ENCODE measurements at regions not wholly inside any gene's neighbourhood (a gene's known extent, or its start where the extent isn't known, plus 50 kb on each side); places are given as distances from the start of the nearest gene placed in this dataset.

DNA sequence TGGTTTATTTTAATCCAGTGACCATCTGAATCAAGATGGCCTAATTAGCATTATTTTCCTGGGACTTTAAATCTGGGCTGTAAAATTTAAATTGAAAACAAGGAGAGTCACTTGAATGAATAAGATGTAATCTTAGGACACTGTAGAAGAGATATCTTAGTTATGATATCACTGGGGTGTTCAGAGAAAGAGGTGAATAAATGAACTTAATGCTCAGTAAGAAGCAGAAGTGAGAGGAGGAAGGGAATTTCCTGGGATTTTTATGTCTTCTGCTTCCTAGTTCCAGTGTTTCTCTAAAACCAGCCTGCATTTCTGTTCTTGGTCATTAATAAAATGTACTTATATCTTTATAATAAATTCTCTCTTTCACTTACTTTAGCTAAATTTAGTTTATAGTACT is 136.8 kb upstream of the PTPRK start:
- no peak overlapping the region for H3K4me3 Mint-ChIP-seq (ENCODE audit: unreplicated experiment)
- no peaks in the 10 kb centered on the region for H3K9me3 Mint-ChIP-seq (ENCODE audit: unreplicated experiment)
- H3K27me3 Mint-ChIP-seq (ENCODE audit: unreplicated experiment), result no peaks in the 10 kb centered on the region
- H3K4me1 Mint-ChIP-seq (ENCODE audit: low read depth, unreplicated experiment), result no peaks in the 10 kb centered on the region
- TF ChIP-seq, protein P1, sequence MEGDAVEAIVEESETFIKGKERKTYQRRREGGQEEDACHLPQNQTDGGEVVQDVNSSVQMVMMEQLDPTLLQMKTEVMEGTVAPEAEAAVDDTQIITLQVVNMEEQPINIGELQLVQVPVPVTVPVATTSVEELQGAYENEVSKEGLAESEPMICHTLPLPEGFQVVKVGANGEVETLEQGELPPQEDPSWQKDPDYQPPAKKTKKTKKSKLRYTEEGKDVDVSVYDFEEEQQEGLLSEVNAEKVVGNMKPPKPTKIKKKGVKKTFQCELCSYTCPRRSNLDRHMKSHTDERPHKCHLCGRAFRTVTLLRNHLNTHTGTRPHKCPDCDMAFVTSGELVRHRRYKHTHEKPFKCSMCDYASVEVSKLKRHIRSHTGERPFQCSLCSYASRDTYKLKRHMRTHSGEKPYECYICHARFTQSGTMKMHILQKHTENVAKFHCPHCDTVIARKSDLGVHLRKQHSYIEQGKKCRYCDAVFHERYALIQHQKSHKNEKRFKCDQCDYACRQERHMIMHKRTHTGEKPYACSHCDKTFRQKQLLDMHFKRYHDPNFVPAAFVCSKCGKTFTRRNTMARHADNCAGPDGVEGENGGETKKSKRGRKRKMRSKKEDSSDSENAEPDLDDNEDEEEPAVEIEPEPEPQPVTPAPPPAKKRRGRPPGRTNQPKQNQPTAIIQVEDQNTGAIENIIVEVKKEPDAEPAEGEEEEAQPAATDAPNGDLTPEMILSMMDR (IDR thresholded peaks at IDR 0.05; ENCODE audit: partially characterized antibody, unreplicated experiment), result no peak
- DNase-seq, result no peak
- no peaks in the 10 kb centered on the region for H3K36me3 Mint-ChIP-seq (ENCODE audit: unreplicated experiment)
- H3K27ac Mint-ChIP-seq (ENCODE audit: unreplicated experiment), result no peak overlapping the region

DNA sequence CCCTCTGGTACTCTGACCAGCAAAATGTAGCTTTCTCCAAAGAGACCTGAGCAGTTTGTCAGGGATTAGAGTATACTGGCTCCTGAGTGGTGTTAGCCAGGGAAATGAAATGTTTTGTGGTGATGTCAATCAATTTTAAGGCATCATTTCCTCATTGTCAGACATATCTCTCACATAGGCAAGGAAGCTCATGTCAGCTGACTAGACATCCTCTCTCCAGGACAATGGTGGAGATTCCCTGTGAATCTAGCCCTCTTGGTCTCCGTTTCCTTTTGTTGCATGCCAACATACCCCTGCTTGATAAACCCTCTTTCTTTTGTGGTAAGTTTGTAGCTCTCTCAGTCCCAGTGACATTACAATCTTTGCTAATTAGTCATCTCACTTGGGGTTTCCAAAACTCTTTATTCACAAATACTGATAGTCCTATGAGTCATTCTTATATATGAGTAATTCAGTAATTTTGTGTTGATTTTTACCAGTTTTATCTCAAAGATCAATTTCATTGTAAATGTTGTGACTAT is 135.6 kb upstream of the PTPRK start:
- H3K4me1 Mint-ChIP-seq (ENCODE audit: low read depth, unreplicated experiment), result no peaks in the 10 kb centered on the region
- no peaks in the 10 kb centered on the region for H3K27me3 Mint-ChIP-seq (ENCODE audit: unreplicated experiment)
- no peaks in the 10 kb centered on the region for H3K36me3 Mint-ChIP-seq (ENCODE audit: unreplicated experiment)
- no peak for DNase-seq
- no peak overlapping the region for H3K4me3 Mint-ChIP-seq (ENCODE audit: unreplicated experiment)
- TF ChIP-seq, protein P1 (IDR thresholded peaks at IDR 0.05; ENCODE audit: partially characterized antibody, unreplicated experiment), result no peak
- no peaks in the 10 kb centered on the region for H3K9me3 Mint-ChIP-seq (ENCODE audit: unreplicated experiment)
- no peak overlapping the region for H3K27ac Mint-ChIP-seq (ENCODE audit: unreplicated experiment)

DNA sequence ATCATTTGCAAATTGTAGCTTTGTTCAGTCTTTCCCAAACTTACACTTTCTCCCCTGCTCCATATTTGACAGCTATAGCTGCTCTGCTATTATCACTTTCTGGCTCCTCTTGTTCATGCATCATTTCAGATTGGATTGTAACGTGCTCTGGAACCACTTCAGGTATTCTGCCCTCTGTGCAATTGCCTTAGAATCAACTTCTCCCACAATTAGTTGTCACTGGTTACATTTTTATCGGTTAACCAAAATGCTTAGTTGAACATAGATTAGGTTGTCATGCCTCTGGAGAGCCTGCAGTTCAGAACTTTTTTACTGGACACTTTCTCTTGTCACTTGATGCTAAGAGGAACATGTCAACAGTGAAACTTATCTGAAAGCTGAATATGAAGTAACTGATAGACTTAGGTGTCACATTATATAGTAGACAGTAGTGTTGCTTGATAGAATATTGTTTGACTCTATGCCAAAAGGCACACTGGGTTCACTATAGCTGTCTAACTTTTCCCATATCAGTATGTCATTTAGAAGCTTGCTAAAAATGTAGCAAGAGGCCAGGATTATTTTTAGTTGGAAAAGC is 127.7 kb upstream of the PTPRK start:
- TF ChIP-seq, protein P1 (IDR thresholded peaks at IDR 0.05; ENCODE audit: partially characterized antibody, unreplicated experiment), result no peak
- no peak overlapping the region for H3K27ac Mint-ChIP-seq (ENCODE audit: unreplicated experiment)
- no peaks in the 10 kb centered on the region for H3K36me3 Mint-ChIP-seq (ENCODE audit: unreplicated experiment)
- no peak overlapping the region for H3K4me3 Mint-ChIP-seq (ENCODE audit: unreplicated experiment)
- DNase-seq, result no peak
- no peaks in the 10 kb centered on the region for H3K27me3 Mint-ChIP-seq (ENCODE audit: unreplicated experiment)
- H3K4me1 Mint-ChIP-seq (ENCODE audit: low read depth, unreplicated experiment), result no peaks in the 10 kb centered on the region
- no peaks in the 10 kb centered on the region for H3K9me3 Mint-ChIP-seq (ENCODE audit: unreplicated experiment)

GRCh38 chr6:128642132-128642531 is 121.7 kb upstream of the PTPRK start:
- Mint-ChIP-seq H3K4me1 (ENCODE audit: low read depth, unreplicated experiment) (no peaks in the 10 kb centered on the region), H3K36me3 (ENCODE audit: unreplicated experiment) (no peaks in the 10 kb centered on the region), H3K27me3 (ENCODE audit: unreplicated experiment) (no peaks in the 10 kb centered on the region), H3K9me3 (ENCODE audit: unreplicated experiment) (no peaks in the 10 kb centered on the region), H3K4me3 (ENCODE audit: unreplicated experiment) (no peak overlapping the region), H3K27ac (ENCODE audit: unreplicated experiment) (no peak overlapping the region)
- no peak for DNase-seq
- TF ChIP-seq, protein P1 (IDR thresholded peaks at IDR 0.05; ENCODE audit: partially characterized antibody, unreplicated experiment), result no peak

- no peak for DNase-seq
- Mint-ChIP-seq H3K9me3 (ENCODE audit: unreplicated experiment) (no peaks in the 10 kb centered on the region), H3K4me1 (ENCODE audit: low read depth, unreplicated experiment) (no peaks in the 10 kb centered on the region), H3K4me3 (ENCODE audit: unreplicated experiment) (no peak overlapping the region), H3K36me3 (ENCODE audit: unreplicated experiment) (no peaks in the 10 kb centered on the region), H3K27ac (ENCODE audit: unreplicated experiment) (no peak overlapping the region), H3K27me3 (ENCODE audit: unreplicated experiment) (no peaks in the 10 kb centered on the region)
- TF ChIP-seq, protein P1 (IDR thresholded peaks at IDR 0.05; ENCODE audit: partially characterized antibody, unreplicated experiment), result no peak
Measured at GRCh38 chr6:128641703-128642102, 121.3 kb upstream of the PTPRK start.

Measured in glutamatergic neuron (in vitro differentiated cells).